Endothelial cell (in vitro differentiated cells): ENCODE measurements at regions not wholly inside any gene's neighbourhood (a gene's known extent, or its start where the extent isn't known, plus 50 kb on each side); places are given as distances from the start of the nearest gene placed in this dataset.

Experiments used
- DNase-seq: peaks from one replicate; pipeline ENCODE4 v3.0.0; 2021; ENCODE audit warnings: low spot score
- H3K27ac Mint-ChIP-seq: one replicate; pipeline ENCODE4 v1.8.0; 2021; ENCODE audit warnings: mixed read lengths, inconsistent platforms; ENCODE audit not compliant: unreplicated experiment
- H3K27me3 Mint-ChIP-seq: one replicate; pipeline ENCODE4 v1.8.0; 2021; ENCODE audit warnings: mild to moderate bottlenecking, moderate library complexity, mixed read lengths, inconsistent platforms; ENCODE audit not compliant: unreplicated experiment
- H3K36me3 Mint-ChIP-seq: one replicate; pipeline ENCODE4 v1.8.0; 2021; ENCODE audit warnings: mild to moderate bottlenecking, low read depth, mixed read lengths, inconsistent platforms; ENCODE audit not compliant: unreplicated experiment
- H3K4me1 Mint-ChIP-seq: one replicate; pipeline ENCODE4 v1.8.0; 2021; ENCODE audit warnings: mild to moderate bottlenecking, mixed read lengths, inconsistent platforms; ENCODE audit not compliant: unreplicated experiment
- H3K4me3 Mint-ChIP-seq: one replicate; pipeline ENCODE4 v1.8.0; 2021; ENCODE audit warnings: mild to moderate bottlenecking, mixed read lengths, inconsistent platforms; ENCODE audit not compliant: unreplicated experiment
- H3K9me3 Mint-ChIP-seq: one replicate; pipeline ENCODE4 v1.8.0; 2021; ENCODE audit warnings: mixed read lengths, inconsistent platforms; ENCODE audit not compliant: unreplicated experiment
- CTCF ChIP-seq: fragments of 200-600 bp; sonication (generic); IDR thresholded peaks from one replicate; pipeline ENCODE4 v1.5.0; 2021; ENCODE audit warnings: antibody characterized with exemption; ENCODE audit not compliant: unreplicated experiment

- DNase-seq: no peak
- Mint-ChIP-seq H3K4me1 (peaks cover 2% of the 10 kb centered on the region), H3K27me3 (no peaks in the 10 kb centered on the region), H3K36me3 (no peaks in the 10 kb centered on the region), H3K9me3 (no peaks in the 10 kb centered on the region), H3K27ac (no peak overlapping the region), H3K4me3 (no peak overlapping the region)
- TF ChIP-seq CTCF: no peak
Measured at GRCh38 chr20:6887966-6888365, 120.5 kb downstream of the BMP2 start.

GRCh38 chr20:6888736-6889395 is 121.4 kb downstream of the BMP2 start:
- Mint-ChIP-seq H3K27me3 (no peaks in the 10 kb centered on the region), H3K4me3 (no peak overlapping the region), H3K4me1 (peaks cover 2% of the 10 kb centered on the region), H3K36me3 (no peaks in the 10 kb centered on the region), H3K9me3 (no peaks in the 10 kb centered on the region), H3K27ac (no peak overlapping the region)
- no peak for TF ChIP-seq CTCF
- DNase-seq: no peak

GRCh38 chr20:6892724-6893123 is 125.2 kb downstream of the BMP2 start:
- no peak overlapping the region for H3K4me3 Mint-ChIP-seq
- H3K4me1 Mint-ChIP-seq: no peaks in the 10 kb centered on the region
- no peak for TF ChIP-seq CTCF
- no peaks in the 10 kb centered on the region for H3K36me3 Mint-ChIP-seq
- DNase-seq: no peak
- no peaks in the 10 kb centered on the region for H3K27me3 Mint-ChIP-seq
- no peaks in the 10 kb centered on the region for H3K9me3 Mint-ChIP-seq
- H3K27ac Mint-ChIP-seq: no peak overlapping the region

- H3K27ac Mint-ChIP-seq: no peak overlapping the region
- no peaks in the 10 kb centered on the region for H3K36me3 Mint-ChIP-seq
- TF ChIP-seq CTCF: no peak
- no peaks in the 10 kb centered on the region for H3K4me1 Mint-ChIP-seq
- no peaks in the 10 kb centered on the region for H3K9me3 Mint-ChIP-seq
- no peak for DNase-seq
- H3K27me3 Mint-ChIP-seq: no peaks in the 10 kb centered on the region
- no peak overlapping the region for H3K4me3 Mint-ChIP-seq
Measured at GRCh38 chr20:6898928-6899327, 131.4 kb downstream of the BMP2 start.

GRCh38 chr20:6906871-6907270 is 139.4 kb downstream of the BMP2 start:
- Mint-ChIP-seq H3K27ac (no peak overlapping the region), H3K4me3 (no peak overlapping the region), H3K36me3 (no peaks in the 10 kb centered on the region), H3K27me3 (no peaks in the 10 kb centered on the region), H3K4me1 (no peaks in the 10 kb centered on the region), H3K9me3 (no peaks in the 10 kb centered on the region)
- DNase-seq: no peak
- no peak for TF ChIP-seq CTCF
